Activated T-cell treated with anti-CD3 and anti-CD28 coated beads for 24 hours (primary cell): ENCODE measurements at regions not wholly inside any gene's neighbourhood (a gene's known extent, or its start where the extent isn't known, plus 50 kb on each side); places are given as distances from the start of the nearest gene placed in this dataset.

ENCODE experiments used
- DNase-seq: peaks from one replicate; pipeline ENCODE4 v3.0.0-alpha.2; 2020; ENCODE audit warnings: low read depth

GRCh38 chr18:41353777-41354528 is 601.1 kb upstream of the PIK3C3 start:
- DNase-seq = no peak

- no peak for DNase-seq
These were observed 603.6 kb upstream of the PIK3C3 start for GRCh38 chr18:41351430-41351829.

GRCh38 chr18:41347057-41347456 is 608.0 kb upstream of the PIK3C3 start:
- DNase-seq = no peak

- DNase-seq = no peak
These were observed 611.2 kb upstream of the PIK3C3 start for GRCh38 chr18:41343808-41344207.

GRCh38 chr18:41338341-41338740 is 616.7 kb upstream of the PIK3C3 start:
- DNase-seq = no peak

GRCh38 chr18:41331661-41332060 is 623.4 kb upstream of the PIK3C3 start:
- DNase-seq = no peak

- DNase-seq = no peak
These were observed 628.7 kb upstream of the PIK3C3 start for GRCh38 chr18:41326311-41326710.

GRCh38 chr18:41324934-41325333 is 630.1 kb upstream of the PIK3C3 start:
- DNase-seq = no peak

- no peak for DNase-seq
These were observed 630.8 kb upstream of the PIK3C3 start for GRCh38 chr18:41324020-41324791.

GRCh38 chr18:41323044-41323443 is 632.0 kb upstream of the PIK3C3 start:
- no peak for DNase-seq

GRCh38 chr18:41320100-41320499 is 634.9 kb upstream of the PIK3C3 start:
- no peak for DNase-seq

GRCh38 chr18:41315134-41315533 is 639.9 kb upstream of the PIK3C3 start:
- DNase-seq = no peak

- DNase-seq = no peak
These were observed 643.2 kb upstream of the PIK3C3 start for GRCh38 chr18:41311571-41312547.

- no peak for DNase-seq
These were observed 657.3 kb upstream of the PIK3C3 start for GRCh38 chr18:41297740-41298139.

GRCh38 chr18:41269294-41269693 is 685.7 kb upstream of the PIK3C3 start:
- DNase-seq = no peak

- no peak for DNase-seq
These were observed 686.8 kb upstream of the PIK3C3 start for GRCh38 chr18:41268271-41268670.

GRCh38 chr18:41266616-41267015 is 688.4 kb upstream of the PIK3C3 start:
- DNase-seq = no peak

GRCh38 chr18:41266204-41266603 is 688.8 kb upstream of the PIK3C3 start:
- no peak for DNase-seq

GRCh38 chr18:41265047-41265446 is 690.0 kb upstream of the PIK3C3 start:
- no peak for DNase-seq

GRCh38 chr18:41263956-41264355 is 691.1 kb upstream of the PIK3C3 start:
- no peak for DNase-seq

- no peak for DNase-seq
These were observed 692.3 kb upstream of the PIK3C3 start for GRCh38 chr18:41262688-41263087.

- no peak for DNase-seq
These were observed 710.4 kb upstream of the PIK3C3 start for GRCh38 chr18:41244591-41245037.
